ENCODE measurements at regions not wholly inside any gene's neighbourhood (a gene's known extent, or its start where the extent isn't known, plus 50 kb on each side); places are given as distances from the start of the nearest gene placed in this dataset.

DNA sequence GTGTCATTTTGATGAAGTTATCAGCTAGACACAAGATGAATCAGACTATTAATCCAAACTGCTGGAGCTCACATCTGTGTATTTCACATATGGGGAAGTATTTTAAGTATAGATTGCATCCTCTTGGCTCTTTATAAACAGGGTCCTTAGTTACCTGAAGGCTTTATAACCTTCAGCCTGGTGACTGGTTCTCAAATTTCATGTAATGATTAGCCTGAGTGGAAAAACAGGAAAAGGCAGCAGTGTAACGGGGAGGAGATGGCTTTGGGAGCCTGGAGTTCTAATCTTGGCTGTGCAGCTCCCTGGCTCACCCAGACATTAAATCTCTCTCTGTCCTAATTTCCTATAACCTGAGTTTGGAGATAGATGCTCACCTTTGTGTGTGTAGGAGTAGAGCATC is 103.8 kb upstream of the HPF1 start:
- TF ChIP-seq POLR2A (IDR thresholded peaks at IDR 0.05), result no peak
- TF ChIP-seq EP300 (IDR thresholded peaks at IDR 0.05), result no peak
- TF ChIP-seq, protein P1, sequence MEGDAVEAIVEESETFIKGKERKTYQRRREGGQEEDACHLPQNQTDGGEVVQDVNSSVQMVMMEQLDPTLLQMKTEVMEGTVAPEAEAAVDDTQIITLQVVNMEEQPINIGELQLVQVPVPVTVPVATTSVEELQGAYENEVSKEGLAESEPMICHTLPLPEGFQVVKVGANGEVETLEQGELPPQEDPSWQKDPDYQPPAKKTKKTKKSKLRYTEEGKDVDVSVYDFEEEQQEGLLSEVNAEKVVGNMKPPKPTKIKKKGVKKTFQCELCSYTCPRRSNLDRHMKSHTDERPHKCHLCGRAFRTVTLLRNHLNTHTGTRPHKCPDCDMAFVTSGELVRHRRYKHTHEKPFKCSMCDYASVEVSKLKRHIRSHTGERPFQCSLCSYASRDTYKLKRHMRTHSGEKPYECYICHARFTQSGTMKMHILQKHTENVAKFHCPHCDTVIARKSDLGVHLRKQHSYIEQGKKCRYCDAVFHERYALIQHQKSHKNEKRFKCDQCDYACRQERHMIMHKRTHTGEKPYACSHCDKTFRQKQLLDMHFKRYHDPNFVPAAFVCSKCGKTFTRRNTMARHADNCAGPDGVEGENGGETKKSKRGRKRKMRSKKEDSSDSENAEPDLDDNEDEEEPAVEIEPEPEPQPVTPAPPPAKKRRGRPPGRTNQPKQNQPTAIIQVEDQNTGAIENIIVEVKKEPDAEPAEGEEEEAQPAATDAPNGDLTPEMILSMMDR (IDR thresholded peaks at IDR 0.05), result no peak
